ENCODE measurements at regions not wholly inside any gene's neighbourhood (a gene's known extent, or its start where the extent isn't known, plus 50 kb on each side); places are given as distances from the start of the nearest gene placed in this dataset.
"Not testable (repeated sequence)": the region's sequence is repeated elsewhere in the genome, so short reads cannot be mapped to it uniquely, and the experiment has no call there.

GRCh38 chr3:160097478-160097877, 108.8 kb downstream of the IL12A start:
- intact Hi-C loops (cut with micrococcal nuclease): no loop called here

- intact Hi-C loops (cut with micrococcal nuclease): no loop called here
Measured at GRCh38 chr3:160098261-160098908, 109.8 kb downstream of the IL12A start.

- intact Hi-C loops (cut with micrococcal nuclease): no loop called here
Measured at GRCh38 chr3:160098926-160099626, 110.4 kb downstream of the IL12A start.

DNA sequence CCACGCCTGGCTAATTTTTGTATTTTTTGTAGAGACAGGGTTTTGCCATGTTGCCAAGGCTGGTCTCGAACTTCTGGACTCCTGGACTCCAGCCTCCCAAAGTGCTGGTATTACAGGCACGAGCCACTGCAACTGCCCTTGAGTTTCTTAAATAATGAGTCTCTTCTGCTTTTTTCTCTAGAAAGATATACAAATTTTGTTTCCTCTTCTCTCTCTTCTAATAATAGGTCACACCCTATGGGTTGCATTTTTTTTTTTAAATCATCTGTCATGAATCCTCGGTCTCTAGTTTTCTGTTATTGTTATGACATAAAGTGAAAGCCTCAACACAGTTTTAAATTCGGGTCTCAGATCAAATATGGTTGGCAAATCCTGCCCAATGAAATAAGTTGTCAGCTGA, 111.2 kb downstream of the IL12A start:
- intact Hi-C loops (cut with micrococcal nuclease): no loop called here

GRCh38 chr3:160100610-160101009, 112.0 kb downstream of the IL12A start:
- intact Hi-C loops (cut with micrococcal nuclease): no loop called here

- intact Hi-C loops (cut with micrococcal nuclease): not testable (repeated sequence)
Measured at GRCh38 chr3:160102001-160102400, 113.4 kb downstream of the IL12A start.

DNA sequence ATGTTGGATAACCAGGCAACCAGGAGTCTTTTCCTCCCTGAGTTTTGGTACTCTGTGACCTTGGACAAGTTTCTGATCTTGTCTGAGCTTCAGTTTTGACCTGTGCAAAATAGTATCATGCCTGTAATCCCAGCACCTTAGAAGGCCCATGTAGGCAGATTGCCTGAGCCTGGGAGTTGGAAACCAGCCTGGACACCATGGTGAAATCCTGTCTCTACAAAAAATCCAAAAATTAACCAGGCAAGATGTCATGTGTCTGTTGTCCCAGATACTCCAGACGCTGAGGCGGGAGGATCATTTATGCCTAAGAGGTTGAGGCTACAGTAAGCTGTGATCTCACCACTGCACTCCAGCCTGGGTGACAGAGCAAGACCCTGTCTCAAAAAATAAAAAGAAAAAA, 114.8 kb downstream of the IL12A start:
- intact Hi-C loops (cut with micrococcal nuclease): no loop called here

GRCh38 chr3:160105907-160106584, 117.4 kb downstream of the IL12A start:
- intact Hi-C loops (cut with micrococcal nuclease): no loop called here

- intact Hi-C loops (cut with micrococcal nuclease): no loop called here
Measured at GRCh38 chr3:160106905-160107861, 118.0 kb upstream of the C3orf80 start.

GRCh38 chr3:160108362-160108761, 116.9 kb upstream of the C3orf80 start:
- intact Hi-C loops (cut with micrococcal nuclease): no loop called here

GRCh38 chr3:160112481-160112880, 112.7 kb upstream of the C3orf80 start:
- intact Hi-C loops (cut with micrococcal nuclease): no loop called here

- intact Hi-C loops (cut with micrococcal nuclease): no loop called here
Measured at GRCh38 chr3:160112996-160113395, 112.2 kb upstream of the C3orf80 start.

DNA sequence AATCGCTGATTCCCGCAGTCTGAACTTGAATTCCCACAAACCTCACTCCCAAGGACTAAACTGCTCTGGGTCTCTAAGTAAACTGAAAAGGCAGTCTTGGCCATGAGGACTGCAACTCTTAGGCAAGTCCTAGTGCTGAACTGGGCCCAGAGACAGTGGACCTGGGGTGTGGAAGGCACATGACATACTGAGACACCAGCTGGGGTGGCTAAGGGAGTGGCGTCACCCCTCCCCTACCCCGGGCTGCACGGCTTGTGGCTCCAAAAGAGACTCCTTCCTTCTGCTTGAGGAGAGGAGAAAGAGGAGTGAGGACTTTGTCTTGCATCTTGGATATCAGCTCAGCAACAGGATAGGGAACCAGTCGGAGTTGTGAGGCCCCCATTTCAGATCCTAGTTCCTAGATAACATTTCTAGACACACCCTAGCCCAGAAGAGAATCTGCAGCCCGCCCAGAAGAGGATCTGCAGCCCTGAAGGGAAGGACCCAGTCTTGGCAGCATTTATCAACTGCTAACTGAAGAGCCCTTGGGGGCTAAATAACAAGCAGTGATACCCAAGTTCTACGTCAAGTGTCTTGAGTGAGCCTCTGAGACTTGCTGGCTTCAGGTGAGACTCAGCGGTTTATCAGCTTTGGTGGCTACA, 110.7 kb upstream of the C3orf80 start:
- intact Hi-C loops (cut with micrococcal nuclease): no loop called here

GRCh38 chr3:160115387-160115786, 109.8 kb upstream of the C3orf80 start:
- intact Hi-C loops (cut with micrococcal nuclease): no loop called here

DNA sequence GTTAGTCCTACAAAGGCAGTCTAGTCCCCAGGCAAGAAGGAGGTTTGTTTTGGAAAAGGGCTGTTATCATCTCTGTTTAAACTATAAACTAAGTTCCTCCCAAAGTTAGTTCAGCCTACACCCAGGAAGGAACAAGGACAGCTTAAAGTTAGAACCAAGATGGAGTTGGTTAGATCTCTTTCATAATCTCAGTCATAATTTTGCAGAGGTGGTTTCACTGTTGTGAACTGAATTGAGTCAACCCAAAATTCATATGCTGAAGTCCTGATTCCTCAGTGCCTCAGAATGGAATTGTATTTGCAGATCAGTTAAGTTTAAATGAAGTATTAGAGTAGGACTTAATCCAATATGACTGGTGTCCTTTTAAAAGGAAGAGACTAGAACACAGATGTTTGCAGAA, 101.0 kb upstream of the C3orf80 start:
- intact Hi-C loops (cut with micrococcal nuclease): no loop called here

GRCh38 chr3:160125258-160125657, 100.0 kb upstream of the C3orf80 start:
- intact Hi-C loops (cut with micrococcal nuclease): no loop called here

DNA sequence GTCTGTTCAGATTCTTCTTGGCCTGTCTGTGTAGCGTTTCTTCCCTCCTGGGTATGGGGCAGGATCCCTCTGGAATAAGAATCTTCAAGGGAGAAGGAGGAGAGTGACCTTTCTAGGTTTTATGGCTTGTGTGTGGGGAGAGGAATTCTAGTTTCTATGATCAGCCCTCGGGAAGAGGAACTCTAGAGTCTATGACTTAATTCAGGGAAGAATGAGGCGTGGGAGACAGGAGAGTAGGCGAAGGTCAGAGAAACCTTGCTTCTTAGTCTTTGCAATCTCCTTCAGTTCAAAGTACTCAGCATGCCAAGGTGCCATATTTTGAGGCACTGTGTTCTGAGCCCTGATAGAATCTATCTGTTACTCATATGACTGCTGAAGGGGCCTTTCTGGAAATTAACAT, 99.2 kb upstream of the C3orf80 start:
- intact Hi-C loops (cut with micrococcal nuclease): no loop called here

GRCh38 chr3:160126761-160127160, 98.5 kb upstream of the C3orf80 start:
- intact Hi-C loops (cut with micrococcal nuclease): no loop called here

DNA sequence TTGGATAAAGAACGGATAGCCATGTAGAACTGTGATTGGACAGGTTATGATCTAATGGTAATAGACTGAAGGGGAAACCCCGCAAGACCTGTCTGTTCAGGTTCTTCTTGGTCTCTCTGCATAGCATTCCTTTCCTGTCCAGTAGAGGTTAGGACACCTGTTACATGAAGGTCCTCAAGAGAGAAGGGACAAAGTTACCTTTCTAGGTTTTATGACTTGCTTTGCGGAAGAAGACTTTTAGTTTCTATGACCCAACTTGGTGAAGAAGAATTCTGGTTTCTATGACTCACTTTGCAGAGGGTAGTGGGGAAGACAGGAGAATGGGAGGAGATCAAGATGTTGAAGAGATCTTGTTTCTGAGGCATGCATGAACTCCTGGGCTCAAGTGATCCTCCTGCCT, 97.9 kb upstream of the C3orf80 start:
- intact Hi-C loops (cut with micrococcal nuclease): no loop called here

GRCh38 chr3:160128056-160128455, 97.2 kb upstream of the C3orf80 start:
- intact Hi-C loops (cut with micrococcal nuclease): no loop called here

Data from T-helper 2 cell treated with Interferon-gamma antibody and Interleukin-4, amounts not matched to agents 100 ng/mL and 5 ng/mL, for 36 hours (primary cell).